H1 (cell line): ENCODE measurements at regions not wholly inside any gene's neighbourhood (a gene's known extent, or its start where the extent isn't known, plus 50 kb on each side); places are given as distances from the start of the nearest gene placed in this dataset.

Source experiments
- CHD1 ChIP-seq: IDR thresholded peaks from 2 replicates; pipeline ENCODE4 v1.6.1; 2012; ENCODE audit warnings: low read depth, low read length, improper control_type of control experiment
- EP300 ChIP-seq, 2 experiments: IDR thresholded peaks; 1 replicate in 1 of 2; 2 replicates in 1 of 2; pipeline ENCODE4 v1.6.1; 2011 to 2012; ENCODE audit warnings: low read depth in 2 of 2, low read length in 2 of 2, mild to moderate bottlenecking in 2 of 2, borderline replicate concordance in 1 of 2, inconsistent platforms in 1 of 2, moderate library complexity in 1 of 2
- RBBP5 ChIP-seq: IDR thresholded peaks from 2 replicates; pipeline ENCODE4 v1.7.1; 2012; ENCODE audit warnings: low read depth, mild to moderate bottlenecking, inconsistent platforms, low read length, moderate library complexity, borderline replicate concordance
- RFX5 ChIP-seq: IDR thresholded peaks from 2 replicates; pipeline ENCODE4 v1.6.1; 2011; ENCODE audit warnings: low read depth, low read length, improper control_type of control experiment, borderline replicate concordance
- SAP30 ChIP-seq: fragments of 300-600 bp; sonication (generic); IDR thresholded peaks from 2 replicates; pipeline ENCODE4 v1.7.1; 2012; ENCODE audit warnings: low read length, moderate library complexity, mild to moderate bottlenecking, inconsistent platforms; ENCODE audit not compliant: insufficient read depth, insufficient replicate concordance
- SIX5 ChIP-seq: IDR thresholded peaks from 2 replicates; pipeline ENCODE4 v1.6.1; 2011; ENCODE audit warnings: mild to moderate bottlenecking, low read depth, low read length
- SP1 ChIP-seq: IDR thresholded peaks from 2 replicates; pipeline ENCODE4 v1.6.1; 2011; ENCODE audit warnings: low read depth, low read length

DNA sequence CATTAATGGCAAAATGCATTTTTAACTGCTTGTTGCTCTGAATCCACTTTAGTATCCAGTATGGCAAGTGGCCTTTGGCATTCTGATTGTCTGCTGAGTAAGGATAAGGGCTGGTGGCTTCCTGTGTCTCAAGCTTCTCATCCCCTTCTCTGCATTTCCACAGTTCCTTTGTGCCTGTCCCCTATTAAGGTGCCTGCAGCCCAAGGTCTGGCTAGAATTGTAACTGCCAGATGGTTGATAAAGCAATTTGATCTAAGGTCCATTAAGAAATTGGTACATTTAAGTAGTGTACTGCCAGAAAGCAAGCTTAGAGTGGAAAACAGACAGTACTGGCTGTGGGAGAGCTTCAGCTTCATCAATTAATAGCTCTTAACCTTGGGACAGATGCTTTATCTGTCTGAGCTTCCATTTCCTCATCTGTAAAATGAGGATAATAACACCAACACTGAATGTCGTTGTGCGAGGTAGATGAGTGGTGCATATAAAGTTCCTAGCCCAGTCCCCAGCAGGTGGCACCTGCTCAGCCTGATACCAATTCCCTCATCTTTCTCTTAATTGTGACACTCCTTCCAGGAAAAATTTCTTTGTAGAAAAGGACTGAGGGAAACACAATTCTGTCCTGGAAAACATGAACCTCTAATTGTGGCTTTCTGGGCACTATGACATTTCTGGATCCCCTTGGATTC is 570.6 kb upstream of the GCFC2 start (continued):
- TF ChIP-seq SP1 (no peak), SIX5 (no peak), EP300 (IDR thresholded peaks at IDR 0.05; ENCODE audit: borderline replicate concordance in 1 of 2, low read depth in 2 of 2, low read length in 2 of 2) (no peak), RFX5 (no peak), CHD1 (no peak), RBBP5 (no peak), SAP30 (no peak)
